ENCODE measurements at regions not wholly inside any gene's neighbourhood (a gene's known extent, or its start where the extent isn't known, plus 50 kb on each side); places are given as distances from the start of the nearest gene placed in this dataset.

DNA sequence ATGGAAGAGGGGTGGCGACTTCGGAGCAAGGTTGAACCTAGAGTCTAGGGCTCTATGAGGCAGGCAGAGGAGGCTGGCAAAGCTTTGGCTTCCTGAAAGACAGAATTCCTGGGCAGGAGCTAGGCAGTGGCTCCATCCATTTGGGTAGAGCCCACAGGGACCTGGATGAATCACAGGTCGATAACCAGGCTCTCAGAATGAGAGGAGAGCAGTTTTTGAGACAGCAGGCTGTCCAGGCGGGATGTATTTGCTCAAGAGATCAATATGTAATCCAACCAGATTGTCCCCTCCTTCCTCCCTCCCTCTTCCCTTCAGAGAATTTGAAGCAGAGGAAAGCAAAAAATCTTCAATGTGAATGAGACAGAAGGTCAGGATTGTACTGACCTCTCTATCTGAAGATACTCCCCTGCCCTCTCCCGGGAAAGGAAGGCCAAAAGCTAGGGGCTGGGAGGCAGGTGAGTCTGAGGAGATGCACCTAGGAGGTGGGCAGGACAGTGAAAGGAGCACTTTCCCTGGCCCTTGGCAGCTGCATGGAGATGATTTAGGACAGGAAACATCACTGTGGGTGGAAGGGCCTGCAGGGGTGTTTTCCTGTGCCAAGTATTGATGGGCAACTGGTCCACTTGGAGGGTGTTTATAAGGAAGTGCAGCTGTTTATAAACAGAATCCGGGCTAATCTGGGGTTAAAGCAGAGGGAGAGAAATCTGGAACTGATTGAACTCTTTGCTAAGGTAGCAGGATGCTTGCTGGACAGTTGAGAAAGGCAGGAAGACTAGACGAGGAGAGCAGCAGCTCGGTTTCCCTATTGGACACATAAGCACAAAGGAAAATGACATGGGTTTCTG, 212.4 kb upstream of the LRFN2 start:
- TF ChIP-seq ERG (CRISPR knock-in tag; IDR thresholded peaks at IDR 0.05) (no peak), ZNF317 (CRISPR knock-in tag; IDR thresholded peaks at IDR 0.05; ENCODE audit: borderline replicate concordance, low read depth) (no peak), FOXJ3 (CRISPR knock-in tag; IDR thresholded peaks at IDR 0.05; ENCODE audit: borderline replicate concordance) (no peak), FOXP1 (CRISPR knock-in tag; IDR thresholded peaks at IDR 0.05; ENCODE audit: borderline replicate concordance) (no peak), MAX (CRISPR knock-in tag; IDR thresholded peaks at IDR 0.05) (no peak), CREB1 (CRISPR knock-in tag; IDR thresholded peaks at IDR 0.05) (no peak)
- TF ChIP-seq, protein P1, sequence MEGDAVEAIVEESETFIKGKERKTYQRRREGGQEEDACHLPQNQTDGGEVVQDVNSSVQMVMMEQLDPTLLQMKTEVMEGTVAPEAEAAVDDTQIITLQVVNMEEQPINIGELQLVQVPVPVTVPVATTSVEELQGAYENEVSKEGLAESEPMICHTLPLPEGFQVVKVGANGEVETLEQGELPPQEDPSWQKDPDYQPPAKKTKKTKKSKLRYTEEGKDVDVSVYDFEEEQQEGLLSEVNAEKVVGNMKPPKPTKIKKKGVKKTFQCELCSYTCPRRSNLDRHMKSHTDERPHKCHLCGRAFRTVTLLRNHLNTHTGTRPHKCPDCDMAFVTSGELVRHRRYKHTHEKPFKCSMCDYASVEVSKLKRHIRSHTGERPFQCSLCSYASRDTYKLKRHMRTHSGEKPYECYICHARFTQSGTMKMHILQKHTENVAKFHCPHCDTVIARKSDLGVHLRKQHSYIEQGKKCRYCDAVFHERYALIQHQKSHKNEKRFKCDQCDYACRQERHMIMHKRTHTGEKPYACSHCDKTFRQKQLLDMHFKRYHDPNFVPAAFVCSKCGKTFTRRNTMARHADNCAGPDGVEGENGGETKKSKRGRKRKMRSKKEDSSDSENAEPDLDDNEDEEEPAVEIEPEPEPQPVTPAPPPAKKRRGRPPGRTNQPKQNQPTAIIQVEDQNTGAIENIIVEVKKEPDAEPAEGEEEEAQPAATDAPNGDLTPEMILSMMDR (IDR thresholded peaks at IDR 0.05): no peak
- TF ChIP-seq, protein P2, sequence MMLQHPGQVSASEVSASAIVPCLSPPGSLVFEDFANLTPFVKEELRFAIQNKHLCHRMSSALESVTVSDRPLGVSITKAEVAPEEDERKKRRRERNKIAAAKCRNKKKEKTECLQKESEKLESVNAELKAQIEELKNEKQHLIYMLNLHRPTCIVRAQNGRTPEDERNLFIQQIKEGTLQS (CRISPR knock-in tag; conservative IDR thresholded peaks at IDR 0.05): no peak
- TF ChIP-seq, protein P3, sequence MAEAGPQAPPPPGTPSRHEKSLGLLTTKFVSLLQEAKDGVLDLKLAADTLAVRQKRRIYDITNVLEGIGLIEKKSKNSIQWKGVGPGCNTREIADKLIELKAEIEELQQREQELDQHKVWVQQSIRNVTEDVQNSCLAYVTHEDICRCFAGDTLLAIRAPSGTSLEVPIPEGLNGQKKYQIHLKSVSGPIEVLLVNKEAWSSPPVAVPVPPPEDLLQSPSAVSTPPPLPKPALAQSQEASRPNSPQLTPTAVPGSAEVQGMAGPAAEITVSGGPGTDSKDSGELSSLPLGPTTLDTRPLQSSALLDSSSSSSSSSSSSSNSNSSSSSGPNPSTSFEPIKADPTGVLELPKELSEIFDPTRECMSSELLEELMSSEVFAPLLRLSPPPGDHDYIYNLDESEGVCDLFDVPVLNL (CRISPR knock-in tag; IDR thresholded peaks at IDR 0.05; ENCODE audit: borderline replicate concordance, low read depth): no peak
- TF ChIP-seq, protein P4, sequence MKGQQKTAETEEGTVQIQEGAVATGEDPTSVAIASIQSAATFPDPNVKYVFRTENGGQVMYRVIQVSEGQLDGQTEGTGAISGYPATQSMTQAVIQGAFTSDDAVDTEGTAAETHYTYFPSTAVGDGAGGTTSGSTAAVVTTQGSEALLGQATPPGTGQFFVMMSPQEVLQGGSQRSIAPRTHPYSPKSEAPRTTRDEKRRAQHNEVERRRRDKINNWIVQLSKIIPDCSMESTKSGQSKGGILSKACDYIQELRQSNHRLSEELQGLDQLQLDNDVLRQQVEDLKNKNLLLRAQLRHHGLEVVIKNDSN (CRISPR knock-in tag; IDR thresholded peaks at IDR 0.05): no peak
- TF ChIP-seq, protein P5, sequence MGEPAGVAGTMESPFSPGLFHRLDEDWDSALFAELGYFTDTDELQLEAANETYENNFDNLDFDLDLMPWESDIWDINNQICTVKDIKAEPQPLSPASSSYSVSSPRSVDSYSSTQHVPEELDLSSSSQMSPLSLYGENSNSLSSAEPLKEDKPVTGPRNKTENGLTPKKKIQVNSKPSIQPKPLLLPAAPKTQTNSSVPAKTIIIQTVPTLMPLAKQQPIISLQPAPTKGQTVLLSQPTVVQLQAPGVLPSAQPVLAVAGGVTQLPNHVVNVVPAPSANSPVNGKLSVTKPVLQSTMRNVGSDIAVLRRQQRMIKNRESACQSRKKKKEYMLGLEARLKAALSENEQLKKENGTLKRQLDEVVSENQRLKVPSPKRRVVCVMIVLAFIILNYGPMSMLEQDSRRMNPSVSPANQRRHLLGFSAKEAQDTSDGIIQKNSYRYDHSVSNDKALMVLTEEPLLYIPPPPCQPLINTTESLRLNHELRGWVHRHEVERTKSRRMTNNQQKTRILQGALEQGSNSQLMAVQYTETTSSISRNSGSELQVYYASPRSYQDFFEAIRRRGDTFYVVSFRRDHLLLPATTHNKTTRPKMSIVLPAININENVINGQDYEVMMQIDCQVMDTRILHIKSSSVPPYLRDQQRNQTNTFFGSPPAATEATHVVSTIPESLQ (CRISPR knock-in tag; IDR thresholded peaks at IDR 0.05): no peak
- TF ChIP-seq, protein P6, sequence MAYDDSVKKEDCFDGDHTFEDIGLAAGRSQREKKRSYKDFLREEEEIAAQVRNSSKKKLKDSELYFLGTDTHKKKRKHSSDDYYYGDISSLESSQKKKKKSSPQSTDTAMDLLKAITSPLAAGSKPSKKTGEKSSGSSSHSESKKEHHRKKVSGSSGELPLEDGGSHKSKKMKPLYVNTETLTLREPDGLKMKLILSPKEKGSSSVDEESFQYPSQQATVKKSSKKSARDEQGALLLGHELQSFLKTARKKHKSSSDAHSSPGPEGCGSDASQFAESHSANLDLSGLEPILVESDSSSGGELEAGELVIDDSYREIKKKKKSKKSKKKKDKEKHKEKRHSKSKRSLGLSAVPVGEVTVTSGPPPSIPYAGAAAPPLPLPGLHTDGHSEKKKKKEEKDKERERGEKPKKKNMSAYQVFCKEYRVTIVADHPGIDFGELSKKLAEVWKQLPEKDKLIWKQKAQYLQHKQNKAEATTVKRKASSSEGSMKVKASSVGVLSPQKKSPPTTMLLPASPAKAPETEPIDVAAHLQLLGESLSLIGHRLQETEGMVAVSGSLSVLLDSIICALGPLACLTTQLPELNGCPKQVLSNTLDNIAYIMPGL (CRISPR knock-in tag; IDR thresholded peaks at IDR 0.05): no peak
